ENCODE measurements at regions not wholly inside any gene's neighbourhood (a gene's known extent, or its start where the extent isn't known, plus 50 kb on each side); places are given as distances from the start of the nearest gene placed in this dataset.
A peak's percentile ranks its signal among the peaks of the same experiment; 100 is the strongest.

DNA sequence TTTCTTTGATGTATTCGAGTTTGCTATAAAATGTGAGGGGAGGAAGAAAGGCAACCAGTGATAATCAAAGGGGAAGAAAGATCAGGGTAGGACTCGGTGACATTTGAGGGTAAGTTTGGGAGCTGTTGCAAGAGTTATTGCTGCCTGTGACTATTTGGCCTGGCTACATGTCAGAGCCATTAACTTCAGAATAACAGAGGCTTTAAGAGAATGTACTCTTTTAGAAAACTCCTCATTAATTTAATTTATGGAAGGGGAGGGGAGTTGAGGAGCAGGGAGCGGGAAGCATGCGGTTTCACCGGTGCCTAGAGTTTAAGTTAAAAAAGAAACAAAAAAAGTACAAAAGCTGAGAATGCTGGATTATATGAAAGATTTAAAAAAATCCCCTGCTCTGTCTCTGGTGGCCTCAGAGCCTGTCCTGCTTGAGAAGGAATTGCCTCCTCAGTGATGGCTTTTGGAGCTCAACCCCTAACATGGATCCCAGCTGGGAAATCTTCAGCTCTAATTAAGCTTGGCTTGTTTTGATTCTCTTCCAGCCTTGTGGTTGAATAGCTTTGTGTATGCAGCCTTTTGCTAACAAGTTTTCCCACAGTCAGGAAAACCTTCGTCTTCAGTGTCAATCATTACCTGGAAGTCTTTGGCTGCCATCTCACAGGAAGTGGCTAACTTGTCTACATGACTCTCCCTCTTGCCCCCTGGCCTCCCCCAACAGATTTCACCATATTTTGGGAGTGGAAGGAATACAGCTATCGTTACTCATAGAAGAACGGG, 238.2 kb downstream of the SOX4 start (continued):
- TF ChIP-seq ELK1 (IDR thresholded peaks at IDR 0.05; ENCODE audit: borderline replicate concordance, low read depth, low read length) = no peak

- in situ Hi-C loops (cut with MboI; ENCODE audit: low sequenced_read_pairs) (no loop called here), intact Hi-C loops (cut with micrococcal nuclease) (no loop called here), dilution Hi-C loops (cut with HindIII; ENCODE audit: low sequenced_read_pairs, unreplicated experiment) (no loop called here)
- no peak overlapping the region for H2BK15ac ChIP-seq (ENCODE audit: low read depth, low read length)
- peaks cover 5% of the 10 kb centered on the region; the same call in 1 of the 2 replicates for H3K4me1 ChIP-seq (ENCODE audit: control insufficient read depth, insufficient read depth, low read length)
- H2AK9ac ChIP-seq (replicated peaks; ENCODE audit: low read depth, low read length, poor library complexity) = no peak overlapping the region
- no peak for ATAC-seq (ENCODE audit: low read depth)
- no peaks in the 10 kb centered on the region for H3K9me3 ChIP-seq (ENCODE audit: control insufficient read depth, insufficient read depth, low read length)
- H3K36me3 ChIP-seq (ENCODE audit: control insufficient read depth, insufficient read depth, low read length) = no peaks in the 10 kb centered on the region
- no peaks in the 10 kb centered on the region for H3K27me3 ChIP-seq (ENCODE audit: control insufficient read depth, insufficient read depth, low read length)
- ChIA-PET CTCF (interaction anchor here (0.6 kb wide), 2 partner anchors 12 to 163 kb away, joined by 3 read pairs; no protein-coding TSS in a partner anchor), POLR2A (ENCODE audit: unreplicated experiment) (no interaction called here)
- no peak overlapping the region for H3K27ac ChIP-seq (ENCODE audit: insufficient read depth, low read length)
- no peak for TF ChIP-seq CHD1 (IDR thresholded peaks at IDR 0.05; ENCODE audit: low read depth, low read length)
- TF ChIP-seq MAFK (IDR thresholded peaks at IDR 0.05; ENCODE audit: low read depth, low read length) = peak; percentile 55; the same call in 1 of the 2 replicates
- BruUV-seq (replicated peaks) = no TSS peak
- H3K14ac ChIP-seq (replicated peaks; ENCODE audit: low read depth, low read length) = no peak overlapping the region
- no peak overlapping the region for H2BK5ac ChIP-seq (ENCODE audit: low read depth, low read length, poor library complexity, severe bottlenecking)
- no peak overlapping the region for H3K4me2 ChIP-seq (ENCODE audit: low read depth, low read length)
- no peak overlapping the region for H4K8ac ChIP-seq (ENCODE audit: low read depth in 2 of 2, low read length in 2 of 2)
- no peak overlapping the region for H3K9ac ChIP-seq (ENCODE audit: low read depth, low read length)
- peaks cover 7% of the 10 kb centered on the region for H3K9me1 ChIP-seq (ENCODE audit: insufficient read depth, low read length)
- no peak overlapping the region for H3K56ac ChIP-seq (ENCODE audit: extremely low read depth, insufficient read depth, low read length)
- WGBS, 2 experiments (ENCODE audit: extremely low coverage in 2 of 2, insufficient read length in 1 of 2) = no CpG with 5 or more reads among the region's 7 CpGs
- no peak overlapping the region for H2BK20ac ChIP-seq (ENCODE audit: low read depth, low read length)
- no peak overlapping the region for H4K91ac ChIP-seq (ENCODE audit: insufficient read depth, low read depth, low read length)
- H2AK5ac ChIP-seq (ENCODE audit: low read depth, low read length) = no peak overlapping the region
- no peak overlapping the region for H3K18ac ChIP-seq (ENCODE audit: low read depth, low read length)
- no peak overlapping the region for H3K23ac ChIP-seq (ENCODE audit: low read depth, low read length)
- no peak overlapping the region for H2AFZ ChIP-seq (replicated peaks; ENCODE audit: low read length, poor library complexity)
- H3K4ac ChIP-seq (ENCODE audit: low read depth, low read length) = no peak overlapping the region
- H4K20me1 ChIP-seq (ENCODE audit: insufficient read depth, low read length) = no peaks in the 10 kb centered on the region
- H3K79me1 ChIP-seq (ENCODE audit: low read depth in 1 of 2, low read length in 2 of 2) = 0 out of 4 replicates have a peak, but pooled peaks cover 0 to 4% of the 10 kb centered on the region in 2 experiments
- no peak overlapping the region; the same call in 1 of the 2 replicates for H2BK120ac ChIP-seq (ENCODE audit: low read depth, low read length)
- DNase-seq = no peak
- no peak overlapping the region for H4K5ac ChIP-seq (ENCODE audit: low read depth, low read length)
- H3K4me3 ChIP-seq (ENCODE audit: insufficient read depth, low read depth, low read length) = no peak overlapping the region
These were observed 242.7 kb downstream of the SOX4 start for GRCh38 chr6:21836277-21836676.
